Activated B cell treated with CpG ODN at 0.5 μM for 24 hours (primary cell): ENCODE measurements at regions not wholly inside any gene's neighbourhood (a gene's known extent, or its start where the extent isn't known, plus 50 kb on each side); places are given as distances from the start of the nearest gene placed in this dataset.

ENCODE experiments used
- ATAC-seq: fragments of 200-7000 bp; cut with Tn5 transposase; one replicate; pipeline ENCODE4 v1.10.0; 2021; ENCODE audit warnings: low read depth, mild to moderate bottlenecking, moderate library complexity
- CTCF ChIA-PET: fragments of 350-600 bp; sonication (Branson Sonifier 250); formaldehyde crosslinking; loops from one replicate; lab custom pipeline; 2021; ENCODE audit warnings: antibody characterized with exemption; lab: Charles Lee
- POLR2A ChIA-PET: fragments of 350-600 bp; sonication (Branson Sonifier 250); formaldehyde crosslinking; loops from one replicate; lab custom pipeline; 2021; ENCODE audit warnings: antibody characterized with exemption; lab: Charles Lee
- DNase-seq: peaks from one replicate; pipeline ENCODE4 v3.0.0; 2022
- H3K27ac Mint-ChIP-seq: one replicate; pipeline ENCODE4 v1.8.0; 2020; ENCODE audit warnings: mixed read lengths
- H3K27me3 Mint-ChIP-seq: one replicate; pipeline ENCODE4 v1.8.0; 2021; ENCODE audit warnings: mixed read lengths
- H3K36me3 Mint-ChIP-seq: one replicate; pipeline ENCODE4 v1.8.0; 2021; ENCODE audit warnings: low read depth, mixed read lengths
- H3K4me1 Mint-ChIP-seq: one replicate; pipeline ENCODE4 v1.8.0; 2021; ENCODE audit warnings: mixed read lengths
- H3K4me3 Mint-ChIP-seq: one replicate; pipeline ENCODE4 v1.8.0; 2020; ENCODE audit warnings: mild to moderate bottlenecking, mixed read lengths
- H3K9me3 Mint-ChIP-seq: one replicate; pipeline ENCODE4 v1.8.0; 2020; ENCODE audit warnings: mixed read lengths
- intact Hi-C: fragments of 100-400 bp; cut with micrococcal nuclease; formaldehyde crosslinking; loops from one replicate; pipeline ENCODE4 v1.15.1; 2024
- TF ChIP-seq, protein P1 (sequence below): fragments of 200-600 bp; IDR thresholded peaks from one replicate; pipeline ENCODE4 v1.8.0; 2022; ENCODE audit warnings: antibody characterized with exemption, mild to moderate bottlenecking

DNA sequence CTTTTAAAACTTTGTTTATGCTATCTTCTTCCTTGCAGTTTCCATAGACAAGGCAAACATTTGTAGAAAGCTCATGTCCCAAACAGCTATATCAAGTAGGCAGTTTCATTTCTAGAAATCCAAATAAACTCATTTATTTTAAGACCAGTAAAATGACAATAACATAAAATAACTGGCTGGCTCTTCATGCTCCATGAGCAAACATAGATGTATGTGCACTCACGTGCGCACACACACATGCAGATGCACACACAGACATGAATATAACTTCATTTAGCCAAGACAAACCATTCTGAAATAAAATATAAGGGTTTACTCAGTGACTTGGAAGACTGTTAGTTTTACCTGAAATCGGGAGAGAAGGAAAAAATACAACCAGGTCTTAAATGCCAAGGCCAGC is 176.5 kb upstream of the GAS1 start:
- Mint-ChIP-seq H3K36me3 (no peaks in the 10 kb centered on the region), H3K9me3 (no peaks in the 10 kb centered on the region), H3K27me3 (peaks cover 3% of the 10 kb centered on the region), H3K4me1 (no peaks in the 10 kb centered on the region), H3K27ac (no peak overlapping the region), H3K4me3 (no peak overlapping the region)
- ChIA-PET CTCF (no interaction called here), POLR2A (no interaction called here)
- ATAC-seq (no peak), DNase-seq (no peak)
- TF ChIP-seq, protein P1, sequence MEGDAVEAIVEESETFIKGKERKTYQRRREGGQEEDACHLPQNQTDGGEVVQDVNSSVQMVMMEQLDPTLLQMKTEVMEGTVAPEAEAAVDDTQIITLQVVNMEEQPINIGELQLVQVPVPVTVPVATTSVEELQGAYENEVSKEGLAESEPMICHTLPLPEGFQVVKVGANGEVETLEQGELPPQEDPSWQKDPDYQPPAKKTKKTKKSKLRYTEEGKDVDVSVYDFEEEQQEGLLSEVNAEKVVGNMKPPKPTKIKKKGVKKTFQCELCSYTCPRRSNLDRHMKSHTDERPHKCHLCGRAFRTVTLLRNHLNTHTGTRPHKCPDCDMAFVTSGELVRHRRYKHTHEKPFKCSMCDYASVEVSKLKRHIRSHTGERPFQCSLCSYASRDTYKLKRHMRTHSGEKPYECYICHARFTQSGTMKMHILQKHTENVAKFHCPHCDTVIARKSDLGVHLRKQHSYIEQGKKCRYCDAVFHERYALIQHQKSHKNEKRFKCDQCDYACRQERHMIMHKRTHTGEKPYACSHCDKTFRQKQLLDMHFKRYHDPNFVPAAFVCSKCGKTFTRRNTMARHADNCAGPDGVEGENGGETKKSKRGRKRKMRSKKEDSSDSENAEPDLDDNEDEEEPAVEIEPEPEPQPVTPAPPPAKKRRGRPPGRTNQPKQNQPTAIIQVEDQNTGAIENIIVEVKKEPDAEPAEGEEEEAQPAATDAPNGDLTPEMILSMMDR: no peak
- intact Hi-C loops: no loop called here

GRCh38 chr9:87125819-87126218 is 178.5 kb upstream of the GAS1 start:
- intact Hi-C loops: no loop called here

GRCh38 chr9:87127543-87127942 is 180.2 kb upstream of the GAS1 start:
- ChIA-PET POLR2A (no interaction called here), CTCF (no interaction called here)
- no peak overlapping the region for H3K4me3 Mint-ChIP-seq
- no peak for ATAC-seq
- no peaks in the 10 kb centered on the region for H3K9me3 Mint-ChIP-seq
- intact Hi-C loops: no loop called here
- H3K36me3 Mint-ChIP-seq: no peaks in the 10 kb centered on the region
- H3K27me3 Mint-ChIP-seq: peaks cover 3% of the 10 kb centered on the region
- H3K4me1 Mint-ChIP-seq: no peaks in the 10 kb centered on the region
- TF ChIP-seq, protein P1: no peak
- DNase-seq: no peak
- H3K27ac Mint-ChIP-seq: no peak overlapping the region

More at GRCh38 chr9:87125819-87126218, 178.5 kb upstream of the GAS1 start:
- Mint-ChIP-seq H3K27ac (no peak overlapping the region), H3K27me3 (peaks cover 3% of the 10 kb centered on the region), H3K9me3 (no peaks in the 10 kb centered on the region), H3K36me3 (no peaks in the 10 kb centered on the region), H3K4me3 (no peak overlapping the region), H3K4me1 (no peaks in the 10 kb centered on the region)
- no peak for DNase-seq
- ChIA-PET CTCF (no interaction called here), POLR2A (no interaction called here)
- TF ChIP-seq, protein P1: no peak
- no peak for ATAC-seq

DNA sequence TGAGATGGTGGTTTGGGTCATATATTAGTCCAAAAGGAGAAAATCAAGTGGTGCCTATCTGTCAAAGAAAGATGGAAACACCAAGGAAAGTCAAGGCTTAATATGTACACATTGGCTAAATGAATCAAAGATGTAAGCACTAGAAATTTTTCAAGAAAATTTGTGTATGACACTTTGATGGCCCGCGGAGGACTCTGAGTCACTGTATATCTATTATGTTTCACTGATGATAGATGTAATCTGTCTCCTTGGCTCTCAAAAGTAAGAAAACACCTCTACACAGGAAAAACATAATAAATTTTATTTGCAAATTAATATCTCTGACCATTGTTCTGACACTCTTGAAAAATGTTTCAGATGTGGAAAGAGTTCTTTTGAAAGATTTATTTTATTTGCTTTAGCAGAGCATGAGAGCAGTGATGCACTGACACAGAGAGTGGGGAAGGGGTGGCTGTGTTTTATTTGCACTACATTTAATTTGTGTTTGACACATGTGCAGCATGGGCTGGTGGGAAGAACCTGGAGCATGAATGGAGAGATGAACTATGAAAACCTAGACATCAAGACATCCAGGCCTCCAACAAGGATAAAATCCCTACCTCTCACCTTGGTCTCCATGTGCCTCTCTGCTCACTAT is 180.8 kb upstream of the GAS1 start:
- intact Hi-C loops: no loop called here
- TF ChIP-seq, protein P1: no peak
- peaks cover 3% of the 10 kb centered on the region for H3K27me3 Mint-ChIP-seq
- CTCF ChIA-PET: no interaction called here
- no peak for ATAC-seq
- H3K9me3 Mint-ChIP-seq: peaks cover 1% of the 10 kb centered on the region
- no peaks in the 10 kb centered on the region for H3K36me3 Mint-ChIP-seq
- H3K27ac Mint-ChIP-seq: no peak overlapping the region
- POLR2A ChIA-PET: no interaction called here
- H3K4me1 Mint-ChIP-seq: no peaks in the 10 kb centered on the region
- DNase-seq: no peak
- no peak overlapping the region for H3K4me3 Mint-ChIP-seq

GRCh38 chr9:87128844-87129493 is 181.7 kb upstream of the GAS1 start:
- no peaks in the 10 kb centered on the region for H3K36me3 Mint-ChIP-seq
- ChIA-PET POLR2A (no interaction called here), CTCF (no interaction called here)
- peaks cover 3% of the 10 kb centered on the region for H3K9me3 Mint-ChIP-seq
- intact Hi-C loops: no loop called here
- peaks cover 3% of the 10 kb centered on the region for H3K27me3 Mint-ChIP-seq
- H3K4me1 Mint-ChIP-seq: no peaks in the 10 kb centered on the region
- H3K27ac Mint-ChIP-seq: no peak overlapping the region
- TF ChIP-seq, protein P1: no peak
- DNase-seq: no peak
- H3K4me3 Mint-ChIP-seq: no peak overlapping the region
- no peak for ATAC-seq
